WI38 (cell line): ENCODE measurements at regions not wholly inside any gene's neighbourhood (a gene's known extent, or its start where the extent isn't known, plus 50 kb on each side); places are given as distances from the start of the nearest gene placed in this dataset.

Experiments used
- H3K4me3 ChIP-seq: 2 replicates; pipeline ENCODE4 v1.5.1; 2011; ENCODE audit warnings: low read depth, mild to moderate bottlenecking, control low read depth, low read length
- CTCF ChIP-seq: IDR thresholded peaks from 2 replicates; pipeline ENCODE4 v1.5.1; 2012; ENCODE audit warnings: low read depth, mild to moderate bottlenecking, control low read depth, low read length

- no peak for TF ChIP-seq CTCF
- H3K4me3 ChIP-seq = no peak overlapping the region
Measured at GRCh38 chr18:10296491-10296890, 157.9 kb upstream of the APCDD1 start.

- TF ChIP-seq CTCF = no peak
- no peak overlapping the region for H3K4me3 ChIP-seq
Measured at GRCh38 chr18:10297086-10297485, 157.3 kb upstream of the APCDD1 start.

GRCh38 chr18:10298346-10298745 lies 156.1 kb upstream of the APCDD1 start:
- H3K4me3 ChIP-seq = no peak overlapping the region
- TF ChIP-seq CTCF = no peak

- no peak for TF ChIP-seq CTCF
Measured at GRCh38 chr18:10299643-10300042, 154.8 kb upstream of the APCDD1 start.

GRCh38 chr18:10300739-10301138 lies 153.7 kb upstream of the APCDD1 start:
- TF ChIP-seq CTCF = no peak
- H3K4me3 ChIP-seq = no peak overlapping the region

More at GRCh38 chr18:10299643-10300042, 154.8 kb upstream of the APCDD1 start:
- H3K4me3 ChIP-seq = no peak overlapping the region

- no peak overlapping the region for H3K4me3 ChIP-seq
- TF ChIP-seq CTCF = no peak
Measured at GRCh38 chr18:10301831-10302483, 152.5 kb upstream of the APCDD1 start.

- no peak for TF ChIP-seq CTCF
- H3K4me3 ChIP-seq = no peak overlapping the region
Measured at GRCh38 chr18:10303171-10303570, 151.3 kb upstream of the APCDD1 start.
